GM23338 (cell line): ENCODE measurements at regions not wholly inside any gene's neighbourhood (a gene's known extent, or its start where the extent isn't known, plus 50 kb on each side); places are given as distances from the start of the nearest gene placed in this dataset.

Experiments
- TF ChIP-seq, protein P1 (sequence below): IDR thresholded peaks from 2 replicates; pipeline ENCODE4 v1.6.1; 2016; ENCODE audit warnings: antibody characterized with exemption
- TF ChIP-seq, protein P2 (sequence below): fragments of 250-450 bp; sonication (Bioruptor Pico); IDR thresholded peaks from 2 replicates; pipeline ENCODE4 v1.5.0; 2020; ENCODE audit warnings: mild to moderate bottlenecking, moderate library complexity

DNA sequence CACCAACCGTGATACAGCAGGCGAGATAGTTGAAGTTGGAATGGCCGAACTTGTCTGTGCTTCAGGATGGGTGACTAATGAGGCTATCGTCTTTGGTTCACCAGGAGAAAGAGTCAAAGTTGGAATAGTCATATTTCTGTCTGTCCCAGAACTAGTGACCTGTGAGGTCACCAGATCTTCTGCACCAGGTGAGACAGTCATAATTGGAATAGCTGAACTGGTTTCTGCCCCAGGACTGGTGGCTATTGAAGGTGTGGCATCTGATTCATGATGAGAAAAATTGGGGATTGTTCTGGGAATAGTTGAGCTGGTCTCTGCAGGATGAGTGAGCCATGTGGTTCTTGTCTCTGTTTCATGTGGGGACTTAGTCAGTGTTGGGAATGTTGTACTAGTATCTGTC lies 71.6 kb downstream of the MUC16 start (continued):
- TF ChIP-seq, protein P1, sequence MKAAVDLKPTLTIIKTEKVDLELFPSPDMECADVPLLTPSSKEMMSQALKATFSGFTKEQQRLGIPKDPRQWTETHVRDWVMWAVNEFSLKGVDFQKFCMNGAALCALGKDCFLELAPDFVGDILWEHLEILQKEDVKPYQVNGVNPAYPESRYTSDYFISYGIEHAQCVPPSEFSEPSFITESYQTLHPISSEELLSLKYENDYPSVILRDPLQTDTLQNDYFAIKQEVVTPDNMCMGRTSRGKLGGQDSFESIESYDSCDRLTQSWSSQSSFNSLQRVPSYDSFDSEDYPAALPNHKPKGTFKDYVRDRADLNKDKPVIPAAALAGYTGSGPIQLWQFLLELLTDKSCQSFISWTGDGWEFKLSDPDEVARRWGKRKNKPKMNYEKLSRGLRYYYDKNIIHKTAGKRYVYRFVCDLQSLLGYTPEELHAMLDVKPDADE: no peak
- TF ChIP-seq, protein P2, sequence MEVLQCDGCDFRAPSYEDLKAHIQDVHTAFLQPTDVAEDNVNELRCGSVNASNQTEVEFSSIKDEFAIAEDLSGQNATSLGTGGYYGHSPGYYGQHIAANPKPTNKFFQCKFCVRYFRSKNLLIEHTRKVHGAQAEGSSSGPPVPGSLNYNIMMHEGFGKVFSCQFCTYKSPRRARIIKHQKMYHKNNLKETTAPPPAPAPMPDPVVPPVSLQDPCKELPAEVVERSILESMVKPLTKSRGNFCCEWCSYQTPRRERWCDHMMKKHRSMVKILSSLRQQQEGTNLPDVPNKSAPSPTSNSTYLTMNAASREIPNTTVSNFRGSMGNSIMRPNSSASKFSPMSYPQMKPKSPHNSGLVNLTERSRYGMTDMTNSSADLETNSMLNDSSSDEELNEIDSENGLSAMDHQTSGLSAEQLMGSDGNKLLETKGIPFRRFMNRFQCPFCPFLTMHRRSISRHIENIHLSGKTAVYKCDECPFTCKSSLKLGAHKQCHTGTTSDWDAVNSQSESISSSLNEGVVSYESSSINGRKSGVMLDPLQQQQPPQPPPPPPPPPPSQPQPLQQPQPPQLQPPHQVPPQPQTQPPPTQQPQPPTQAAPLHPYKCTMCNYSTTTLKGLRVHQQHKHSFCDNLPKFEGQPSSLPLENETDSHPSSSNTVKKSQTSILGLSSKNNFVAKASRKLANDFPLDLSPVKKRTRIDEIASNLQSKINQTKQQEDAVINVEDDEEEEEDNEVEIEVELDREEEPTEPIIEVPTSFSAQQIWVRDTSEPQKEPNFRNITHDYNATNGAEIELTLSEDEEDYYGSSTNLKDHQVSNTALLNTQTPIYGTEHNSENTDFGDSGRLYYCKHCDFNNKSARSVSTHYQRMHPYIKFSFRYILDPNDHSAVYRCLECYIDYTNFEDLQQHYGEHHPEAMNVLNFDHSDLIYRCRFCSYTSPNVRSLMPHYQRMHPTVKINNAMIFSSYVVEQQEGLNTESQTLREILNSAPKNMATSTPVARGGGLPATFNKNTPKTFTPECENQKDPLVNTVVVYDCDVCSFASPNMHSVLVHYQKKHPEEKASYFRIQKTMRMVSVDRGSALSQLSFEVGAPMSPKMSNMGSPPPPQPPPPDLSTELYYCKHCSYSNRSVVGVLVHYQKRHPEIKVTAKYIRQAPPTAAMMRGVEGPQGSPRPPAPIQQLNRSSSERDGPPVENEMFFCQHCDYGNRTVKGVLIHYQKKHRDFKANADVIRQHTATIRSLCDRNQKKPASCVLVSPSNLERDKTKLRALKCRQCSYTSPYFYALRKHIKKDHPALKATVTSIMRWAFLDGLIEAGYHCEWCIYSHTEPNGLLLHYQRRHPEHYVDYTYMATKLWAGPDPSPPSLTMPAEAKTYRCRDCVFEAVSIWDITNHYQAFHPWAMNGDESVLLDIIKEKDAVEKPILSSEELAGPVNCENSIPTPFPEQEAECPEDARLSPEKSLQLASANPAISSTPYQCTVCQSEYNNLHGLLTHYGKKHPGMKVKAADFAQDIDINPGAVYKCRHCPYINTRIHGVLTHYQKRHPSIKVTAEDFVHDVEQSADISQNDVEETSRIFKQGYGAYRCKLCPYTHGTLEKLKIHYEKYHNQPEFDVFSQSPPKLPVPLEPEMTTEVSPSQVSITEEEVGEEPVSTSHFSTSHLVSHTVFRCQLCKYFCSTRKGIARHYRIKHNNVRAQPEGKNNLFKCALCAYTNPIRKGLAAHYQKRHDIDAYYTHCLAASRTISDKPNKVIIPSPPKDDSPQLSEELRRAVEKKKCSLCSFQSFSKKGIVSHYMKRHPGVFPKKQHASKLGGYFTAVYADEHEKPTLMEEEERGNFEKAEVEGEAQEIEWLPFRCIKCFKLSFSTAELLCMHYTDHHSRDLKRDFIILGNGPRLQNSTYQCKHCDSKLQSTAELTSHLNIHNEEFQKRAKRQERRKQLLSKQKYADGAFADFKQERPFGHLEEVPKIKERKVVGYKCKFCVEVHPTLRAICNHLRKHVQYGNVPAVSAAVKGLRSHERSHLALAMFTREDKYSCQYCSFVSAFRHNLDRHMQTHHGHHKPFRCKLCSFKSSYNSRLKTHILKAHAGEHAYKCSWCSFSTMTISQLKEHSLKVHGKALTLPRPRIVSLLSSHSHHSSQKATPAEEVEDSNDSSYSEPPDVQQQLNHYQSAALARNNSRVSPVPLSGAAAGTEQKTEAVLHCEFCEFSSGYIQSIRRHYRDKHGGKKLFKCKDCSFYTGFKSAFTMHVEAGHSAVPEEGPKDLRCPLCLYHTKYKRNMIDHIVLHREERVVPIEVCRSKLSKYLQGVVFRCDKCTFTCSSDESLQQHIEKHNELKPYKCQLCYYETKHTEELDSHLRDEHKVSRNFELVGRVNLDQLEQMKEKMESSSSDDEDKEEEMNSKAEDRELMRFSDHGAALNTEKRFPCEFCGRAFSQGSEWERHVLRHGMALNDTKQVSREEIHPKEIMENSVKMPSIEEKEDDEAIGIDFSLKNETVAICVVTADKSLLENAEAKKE (CRISPR knock-in tag): no peak
